ENCODE measurements at regions not wholly inside any gene's neighbourhood (a gene's known extent, or its start where the extent isn't known, plus 50 kb on each side); places are given as distances from the start of the nearest gene placed in this dataset.

DNA sequence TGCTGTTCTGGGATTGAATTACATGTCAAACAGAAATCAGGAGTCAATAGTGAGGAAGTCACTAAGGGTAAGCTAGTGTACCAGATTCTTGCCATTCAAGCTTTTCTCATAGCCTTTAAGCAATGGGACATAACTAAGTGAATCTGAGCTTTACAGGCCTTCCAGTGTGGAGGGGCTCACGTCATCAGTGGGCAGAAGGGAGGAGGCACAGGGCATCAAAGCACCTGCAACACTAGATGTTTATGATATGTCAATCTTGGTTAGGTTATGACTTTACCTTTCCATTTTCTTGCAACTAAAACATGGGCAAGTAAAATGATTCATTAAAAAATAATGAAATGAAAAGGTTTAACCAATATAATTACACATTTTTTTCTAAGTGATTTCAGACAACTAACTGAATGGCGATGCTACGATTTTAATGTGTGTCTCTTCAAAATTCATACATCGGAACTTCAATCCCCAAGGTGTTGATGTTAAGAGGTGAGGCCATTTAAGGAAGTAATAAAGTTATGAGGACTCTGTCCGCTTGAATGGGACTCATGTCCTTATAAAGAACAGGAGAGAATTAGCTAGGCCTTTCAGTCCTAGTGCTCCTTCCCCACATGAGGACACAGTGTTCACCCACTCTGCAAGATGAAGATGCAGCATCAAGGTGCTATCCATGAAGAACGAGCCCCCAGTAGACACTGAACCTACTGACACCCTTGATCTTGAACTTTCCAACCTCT, 1169.2 kb upstream of the NXPH2 start:
- no peak for DNase-seq (ENCODE audit: low read depth in 2 of 2)

- no peak for DNase-seq (ENCODE audit: low read depth in 2 of 2)
These were observed 1166.5 kb upstream of the NXPH2 start for GRCh38 chr2:139946690-139947089.

GRCh38 chr2:139940686-139941085, 1160.5 kb upstream of the NXPH2 start:
- DNase-seq (ENCODE audit: low read depth in 2 of 2) = no peak

DNA sequence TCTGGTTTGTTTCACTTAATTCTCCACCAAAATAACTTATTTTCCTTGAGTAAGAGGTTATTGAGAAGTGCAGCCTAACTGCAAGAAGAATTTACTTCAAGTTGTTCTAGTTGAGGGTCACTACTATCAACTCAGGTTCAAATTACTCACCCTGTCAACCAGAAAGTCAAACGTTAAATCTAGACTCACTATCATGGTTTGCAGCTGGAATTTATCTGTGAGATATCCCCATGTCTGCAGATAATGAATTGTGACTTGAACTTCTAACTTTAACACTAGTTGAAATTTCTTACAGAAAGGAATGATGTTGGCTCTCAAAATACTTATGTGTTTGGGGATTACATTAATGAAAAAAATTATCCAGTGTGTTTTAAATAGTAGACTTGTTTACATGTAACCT, 1145.7 kb upstream of the NXPH2 start:
- no peak for DNase-seq (ENCODE audit: low read depth in 2 of 2)

DNA sequence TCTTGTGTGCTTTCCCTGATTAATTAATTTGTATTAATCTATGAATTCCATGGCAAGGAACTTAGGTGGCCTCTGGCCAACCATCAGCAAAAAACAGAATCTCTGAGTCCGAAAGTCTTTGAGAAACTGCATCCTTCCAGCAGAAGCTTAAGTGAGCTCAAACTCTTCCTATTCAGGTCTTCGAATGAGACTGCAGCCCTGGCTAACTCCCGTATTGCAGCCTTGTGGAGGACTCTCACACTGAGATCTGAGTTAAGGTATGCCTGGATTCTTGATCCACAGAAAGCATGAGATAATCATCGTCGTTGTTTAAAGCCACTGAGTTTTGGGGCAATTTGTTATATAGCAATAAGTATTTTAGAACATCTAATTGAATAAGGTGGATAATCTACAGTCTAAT, 1143.9 kb upstream of the NXPH2 start:
- DNase-seq (ENCODE audit: low read depth in 2 of 2) = no peak

- no peak for DNase-seq (ENCODE audit: low read depth in 2 of 2)
These were observed 1138.8 kb upstream of the NXPH2 start for GRCh38 chr2:139918982-139919381.

GRCh38 chr2:139917690-139918384, 1137.6 kb upstream of the NXPH2 start:
- no peak for DNase-seq (ENCODE audit: low read depth in 2 of 2)

DNA sequence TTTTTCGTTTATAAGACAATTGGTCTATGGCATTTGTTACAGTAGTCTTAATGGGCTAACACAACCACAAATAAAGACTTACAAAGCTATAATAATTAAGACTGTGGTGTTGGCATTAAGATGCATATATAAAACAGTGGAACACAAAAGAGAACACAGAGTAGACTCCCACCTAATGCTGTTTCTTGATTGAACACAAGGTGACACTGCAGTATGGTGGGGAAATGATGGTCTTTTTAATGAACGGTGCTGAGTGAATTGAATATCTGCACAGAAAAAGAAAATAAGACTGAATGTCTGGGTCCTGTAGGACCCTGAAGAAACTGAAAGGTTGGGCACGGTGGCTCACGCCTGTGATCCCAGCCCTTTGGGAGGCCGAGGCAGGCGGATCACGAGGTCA, 1136.6 kb upstream of the NXPH2 start:
- no peak for DNase-seq (ENCODE audit: low read depth in 2 of 2)

GRCh38 chr2:139911160-139911559, 1131.0 kb upstream of the NXPH2 start:
- no peak for DNase-seq (ENCODE audit: low read depth in 2 of 2)

DNA sequence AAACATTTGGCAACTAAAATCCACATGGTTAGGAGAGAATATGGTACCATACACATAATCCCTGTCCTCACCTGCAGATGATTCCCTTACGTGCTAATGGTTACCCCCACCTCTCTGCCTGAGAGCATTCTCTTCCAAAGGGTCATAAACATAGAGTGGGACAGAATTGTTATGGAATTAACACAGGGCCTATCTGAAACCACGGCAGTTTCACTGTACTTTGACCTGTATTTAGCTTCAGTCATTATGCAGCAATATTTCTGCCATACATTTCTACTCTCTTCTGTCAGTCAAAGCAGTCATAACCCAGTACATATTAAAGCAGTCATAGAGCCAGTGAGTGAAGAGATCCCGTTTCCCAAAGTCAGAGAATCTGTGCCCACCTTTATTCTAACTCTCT, 1128.9 kb upstream of the NXPH2 start:
- no peak for DNase-seq (ENCODE audit: low read depth in 2 of 2)

GRCh38 chr2:139905624-139906023, 1125.4 kb upstream of the NXPH2 start:
- DNase-seq (ENCODE audit: low read depth in 2 of 2) = no peak

GRCh38 chr2:139891636-139892035, 1111.4 kb upstream of the NXPH2 start:
- DNase-seq (ENCODE audit: low read depth in 2 of 2) = no peak

DNA sequence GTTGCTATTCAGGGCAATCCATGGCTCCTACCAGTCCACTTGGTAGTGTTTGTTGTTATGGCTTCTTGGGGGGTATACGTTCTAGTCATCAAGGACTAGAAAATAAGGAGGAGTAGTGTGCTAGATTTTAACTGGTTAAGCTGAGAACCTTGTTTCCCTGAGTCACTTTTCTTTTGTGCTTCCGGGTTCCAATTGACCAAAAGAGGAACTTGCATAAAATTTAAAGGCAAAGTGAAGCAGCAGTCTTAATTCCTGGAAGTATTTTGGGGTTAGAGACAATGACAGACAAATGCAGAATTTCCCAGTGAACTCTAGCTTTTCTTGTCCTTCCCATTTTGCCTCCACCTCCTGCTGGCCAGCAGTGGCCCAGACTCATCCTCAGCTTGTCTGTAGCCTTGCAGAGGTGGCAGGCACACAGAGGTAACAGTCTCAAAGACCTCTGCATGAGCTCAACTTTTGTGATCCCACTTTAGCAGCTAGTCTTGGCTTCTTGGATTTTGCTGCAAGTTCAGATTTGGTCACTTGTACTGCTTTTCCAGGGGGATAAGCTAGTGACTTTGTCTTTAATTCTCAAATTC, 1105.8 kb upstream of the NXPH2 start:
- DNase-seq (ENCODE audit: low read depth in 2 of 2) = no peak

GRCh38 chr2:139876964-139877363, 1096.8 kb upstream of the NXPH2 start:
- DNase-seq (ENCODE audit: low read depth in 2 of 2) = no peak

DNA sequence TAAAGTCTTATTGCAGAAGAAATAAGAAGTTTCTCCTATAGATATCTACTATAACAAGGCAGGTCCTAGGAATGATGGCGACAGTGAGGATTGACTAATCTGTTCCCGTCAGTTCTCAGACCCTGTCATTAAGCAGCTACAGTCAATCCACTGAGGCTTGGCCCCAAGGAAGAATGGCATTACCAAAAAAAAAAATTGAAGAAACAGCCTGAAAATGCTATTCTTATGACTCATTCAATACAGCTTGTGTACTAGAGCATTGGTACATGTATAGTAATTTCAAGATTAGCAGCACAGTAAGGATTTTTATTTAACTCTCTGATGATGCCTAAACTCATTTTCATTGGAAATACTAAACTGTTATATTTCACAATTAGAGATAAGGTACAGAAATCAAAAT, 1096.1 kb upstream of the NXPH2 start:
- DNase-seq (ENCODE audit: low read depth in 2 of 2) = no peak

DNA sequence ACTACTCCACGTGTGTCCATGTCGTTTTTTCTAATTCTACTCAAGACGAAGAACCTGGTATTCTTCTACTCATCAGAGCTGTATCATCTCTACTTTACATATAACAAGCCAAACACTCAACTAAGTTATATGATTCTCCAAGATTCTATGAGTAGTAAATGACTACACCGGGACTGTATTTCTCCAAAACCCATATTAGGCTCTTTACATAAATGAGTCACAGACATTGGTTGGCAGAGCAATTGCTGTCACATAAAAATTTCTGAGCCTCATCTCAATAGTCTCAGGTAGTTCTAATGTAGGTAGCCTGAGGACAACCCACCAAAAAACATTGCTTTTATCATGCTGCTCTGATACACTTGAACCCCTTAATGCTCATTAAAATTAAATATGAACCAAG, 1092.3 kb upstream of the NXPH2 start:
- DNase-seq (ENCODE audit: low read depth in 2 of 2) = no peak

- no peak for DNase-seq (ENCODE audit: low read depth in 2 of 2)
These were observed 1091.8 kb upstream of the NXPH2 start for GRCh38 chr2:139872032-139872431.

DNA sequence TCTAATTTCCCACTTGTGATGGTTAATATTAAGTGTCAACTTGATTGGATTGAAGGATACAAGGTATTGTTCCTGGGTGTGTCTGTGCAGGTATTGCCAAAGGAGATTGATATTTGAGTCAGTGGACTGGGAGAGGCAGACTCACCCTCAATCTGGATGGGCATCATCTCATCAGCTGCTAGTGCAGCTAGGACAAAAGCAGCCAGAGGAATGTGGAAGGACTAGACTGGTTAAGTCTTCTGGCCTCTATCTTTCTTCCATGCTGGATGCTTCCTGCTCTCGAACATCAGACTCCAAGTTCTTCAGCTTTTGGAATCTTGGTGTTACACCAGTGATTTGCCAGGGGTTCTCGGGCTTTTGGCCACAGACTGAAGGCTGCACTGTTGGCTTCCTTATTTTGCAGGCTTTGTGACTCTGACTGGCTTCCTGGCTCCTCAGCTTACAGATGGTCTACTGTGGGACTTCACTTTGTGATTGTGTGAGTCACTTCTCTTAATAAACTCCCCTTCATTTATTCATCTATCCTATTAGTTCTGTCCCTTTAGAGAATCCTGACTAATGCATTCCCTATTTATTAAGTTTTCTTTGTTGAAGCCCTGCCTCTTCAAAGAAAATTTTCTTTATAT, 1087.5 kb upstream of the NXPH2 start:
- no peak for DNase-seq (ENCODE audit: low read depth in 2 of 2)

- DNase-seq (ENCODE audit: low read depth in 2 of 2) = no peak
These were observed 1084.7 kb upstream of the NXPH2 start for GRCh38 chr2:139864821-139865302.

GRCh38 chr2:139854769-139855483, 1074.7 kb upstream of the NXPH2 start:
- no peak for DNase-seq (ENCODE audit: low read depth in 2 of 2)

GRCh38 chr2:139850254-139850890, 1070.2 kb upstream of the NXPH2 start:
- no peak for DNase-seq (ENCODE audit: low read depth in 2 of 2)
